HepG2 (cell line): ENCODE measurements at regions not wholly inside any gene's neighbourhood (a gene's known extent, or its start where the extent isn't known, plus 50 kb on each side); places are given as distances from the start of the nearest gene placed in this dataset.

ENCODE experiments used
- ARID3A ChIP-seq: IDR thresholded peaks from 2 replicates; pipeline ENCODE4 v1.6.1; 2012; ENCODE audit warnings: low read depth, low read length, improper control_type of control experiment
- BRCA1 ChIP-seq: sonication (generic); formaldehyde crosslinking; IDR thresholded peaks from 2 replicates; pipeline ENCODE4 v1.4.0; 2020; ENCODE audit warnings: missing genetic modification reagents
- BRF2 ChIP-seq: sonication (generic); formaldehyde crosslinking; IDR thresholded peaks from 2 replicates; pipeline ENCODE4 v1.8.1; 2022; ENCODE audit warnings: mild to moderate bottlenecking, missing genetic modification reagents
- CBX1 ChIP-seq: IDR thresholded peaks from one replicate; pipeline ENCODE4 v1.6.1; 2016; ENCODE audit warnings: antibody characterized with exemption, low read depth
- CEBPZ ChIP-seq: IDR thresholded peaks from 2 replicates; pipeline ENCODE4 v1.6.1; 2012; ENCODE audit warnings: low read length, improper control_type of control experiment
- CENPT ChIP-seq: sonication (generic); formaldehyde crosslinking; IDR thresholded peaks from 2 replicates; pipeline ENCODE4 v1.8.0; 2022; ENCODE audit warnings: low read depth, mild to moderate bottlenecking, moderate library complexity, missing genetic modification reagents
- GATAD2A ChIP-seq: IDR thresholded peaks from 2 replicates; pipeline ENCODE4 v1.6.1; 2016
- HCFC1 ChIP-seq: fragments of 150-350 bp; IDR thresholded peaks from 2 replicates; pipeline ENCODE4 v1.6.1; 2014; ENCODE audit warnings: low read depth, low read length
- KDM6A ChIP-seq: IDR thresholded peaks from 2 replicates; pipeline ENCODE4 v1.6.1; 2016; ENCODE audit warnings: low read depth
- KMT2B ChIP-seq: IDR thresholded peaks from 2 replicates; pipeline ENCODE4 v1.6.1; 2016; ENCODE audit warnings: missing genetic modification reagents, missing compliant biosample characterization
- PBX2 ChIP-seq: IDR thresholded peaks from 2 replicates; pipeline ENCODE4 v1.6.1; 2016; ENCODE audit warnings: control low read depth
- RXRB ChIP-seq: IDR thresholded peaks from 2 replicates; pipeline ENCODE4 v1.6.1; 2016; ENCODE audit warnings: borderline replicate concordance, missing genetic modification reagents, missing compliant biosample characterization
- SOX6 ChIP-seq, 2 experiments: fragments of 450-650 bp in 1 of 2; sonication (generic) in 1 of 2; formaldehyde crosslinking in 1 of 2; IDR thresholded peaks; 2 replicates each; pipeline versions ENCODE4 v1.4.0 to v1.6.1; 2017 to 2020; ENCODE audit warnings: antibody characterized with exemption in 1 of 2, mild to moderate bottlenecking in 1 of 2, missing genetic modification reagents in 1 of 2
- SP5 ChIP-seq: IDR thresholded peaks from 2 replicates; pipeline ENCODE4 v1.6.1; 2016; ENCODE audit warnings: low read depth, borderline replicate concordance
- ZBTB3 ChIP-seq: sonication (generic); formaldehyde crosslinking; IDR thresholded peaks from 2 replicates; pipeline ENCODE4 v1.4.0; 2020; ENCODE audit warnings: low read depth, mild to moderate bottlenecking, moderate library complexity, missing genetic modification reagents, borderline replicate concordance
- ZBTB46 ChIP-seq: sonication (generic); formaldehyde crosslinking; IDR thresholded peaks from 2 replicates; pipeline ENCODE4 v1.4.0; 2020; ENCODE audit warnings: mild to moderate bottlenecking, missing genetic modification reagents, borderline replicate concordance
- ZNF337 ChIP-seq: sonication (generic); formaldehyde crosslinking; IDR thresholded peaks from 2 replicates; pipeline ENCODE4 v1.5.1; 2020; ENCODE audit warnings: missing genetic modification reagents, low read depth, mild to moderate bottlenecking, borderline replicate concordance
- ZNF598 ChIP-seq: sonication (generic); formaldehyde crosslinking; IDR thresholded peaks from 2 replicates; pipeline ENCODE4 v1.5.1; 2020; ENCODE audit warnings: mild to moderate bottlenecking, missing genetic modification reagents, borderline replicate concordance
- ZNF615 ChIP-seq: sonication (generic); formaldehyde crosslinking; IDR thresholded peaks from 2 replicates; pipeline ENCODE4 v1.5.0; 2020; ENCODE audit warnings: mild to moderate bottlenecking, missing genetic modification reagents, borderline replicate concordance
- ZNF652 ChIP-seq: IDR thresholded peaks from 2 replicates; pipeline ENCODE4 v1.6.1; 2016; ENCODE audit warnings: low read depth, borderline replicate concordance
- ZNF678 ChIP-seq: sonication (generic); formaldehyde crosslinking; IDR thresholded peaks from 2 replicates; pipeline ENCODE4 v1.4.0; 2020; ENCODE audit warnings: mild to moderate bottlenecking, missing genetic modification reagents
- ZNF879 ChIP-seq: sonication (generic); formaldehyde crosslinking; IDR thresholded peaks from 2 replicates; pipeline ENCODE4 v1.8.1; 2023; ENCODE audit warnings: missing genetic modification reagents

- TF ChIP-seq BRF2, result no peak
- TF ChIP-seq ZNF598 (CRISPR knock-in tag), result no peak
- TF ChIP-seq ZBTB3 (CRISPR knock-in tag), result no peak
- TF ChIP-seq HCFC1, result 0 out of 2 replicates have a peak, but pooled peaks have one; percentile 21
- no peak; the same call in 1 of the 2 replicates for TF ChIP-seq ZNF337 (CRISPR knock-in tag)
- TF ChIP-seq ZNF615 (CRISPR knock-in tag), result no peak; the same call in 1 of the 2 replicates
- no peak for TF ChIP-seq SOX6 (IDR thresholded peaks at IDR 0.05)
- TF ChIP-seq SOX6 (CRISPR knock-in tag; IDR thresholded peaks at IDR 0.05), result peak; percentile 47
- peak; percentile 59; the same call in 1 of the 2 replicates for TF ChIP-seq KMT2B (CRISPR knock-in tag)
- TF ChIP-seq ARID3A, result peak; percentile 56; the same call in 1 of the 2 replicates
- TF ChIP-seq ZBTB46 (CRISPR knock-in tag), result no peak
- no peak; the same call in 1 of the 2 replicates for TF ChIP-seq BRCA1 (CRISPR knock-in tag)
- TF ChIP-seq ZNF879 (CRISPR knock-in tag), result no peak; the same call in 1 of the 2 replicates
- 0 out of 2 replicates have a peak, but pooled peaks have one; percentile 9 for TF ChIP-seq GATAD2A (CRISPR knock-in tag)
- TF ChIP-seq CEBPZ, result no peak
- no peak for TF ChIP-seq KDM6A (CRISPR knock-in tag)
- no peak for TF ChIP-seq RXRB (CRISPR knock-in tag)
- TF ChIP-seq ZNF652 (CRISPR knock-in tag), result 0 out of 2 replicates have a peak, but pooled peaks have one; percentile 2
- TF ChIP-seq ZNF678 (CRISPR knock-in tag), result no peak
- TF ChIP-seq CENPT, result peak; percentile 75; the same call in 1 of the 2 replicates
- peak; percentile 99 for TF ChIP-seq CBX1
- TF ChIP-seq SP5, result no peak
- no peak for TF ChIP-seq PBX2
Observed at GRCh38 chr6:26216359-26216885, 129.2 kb downstream of the HFE start (continued).
